Ishikawa (cell line): ENCODE measurements at regions not wholly inside any gene's neighbourhood (a gene's known extent, or its start where the extent isn't known, plus 50 kb on each side); places are given as distances from the start of the nearest gene placed in this dataset.

Source experiments
- CEBPB ChIP-seq: IDR thresholded peaks from 2 replicates; pipeline ENCODE4 v1.6.1; 2012
- CREB1 ChIP-seq: IDR thresholded peaks from 2 replicates; pipeline ENCODE4 v1.6.1; 2012; ENCODE audit warnings: low read depth
- EGR1 ChIP-seq: IDR thresholded peaks from 2 replicates; pipeline ENCODE4 v1.6.1; 2012
- EP300 ChIP-seq: IDR thresholded peaks from 2 replicates; pipeline ENCODE4 v1.6.1; 2012; ENCODE audit warnings: borderline replicate concordance
- FOXM1 ChIP-seq: IDR thresholded peaks from 2 replicates; pipeline ENCODE4 v1.6.1; 2012; ENCODE audit warnings: low read depth, borderline replicate concordance
- NFIC ChIP-seq: IDR thresholded peaks from 2 replicates; pipeline ENCODE4 v1.6.1; 2012
- RAD21 ChIP-seq: IDR thresholded peaks from 2 replicates; pipeline ENCODE4 v1.6.1; 2012; ENCODE audit warnings: low read depth
- TAF1 ChIP-seq: IDR thresholded peaks from 2 replicates; pipeline ENCODE4 v1.6.1; 2012; ENCODE audit warnings: low read depth, mild to moderate bottlenecking
- TCF12 ChIP-seq: IDR thresholded peaks from 2 replicates; pipeline ENCODE4 v1.6.1; 2012; ENCODE audit warnings: low read depth
- TEAD4 ChIP-seq: IDR thresholded peaks from 2 replicates; pipeline ENCODE4 v1.6.1; 2012
- YY1 ChIP-seq: IDR thresholded peaks from 2 replicates; pipeline ENCODE4 v1.6.1; 2012; ENCODE audit warnings: low read depth
- ZBTB7A ChIP-seq: IDR thresholded peaks from 2 replicates; pipeline ENCODE4 v1.6.1; 2012; ENCODE audit warnings: low read depth
- TF ChIP-seq, protein P1 (sequence below): IDR thresholded peaks from 2 replicates; pipeline ENCODE4 v1.6.1; 2012; ENCODE audit warnings: low read depth, mild to moderate bottlenecking
- TF ChIP-seq, protein P2 (sequence below): IDR thresholded peaks from 2 replicates; pipeline ENCODE4 v1.6.1; 2012
- TF ChIP-seq, protein P3 (sequence below): IDR thresholded peaks from 2 replicates; pipeline ENCODE4 v1.6.1; 2012

DNA sequence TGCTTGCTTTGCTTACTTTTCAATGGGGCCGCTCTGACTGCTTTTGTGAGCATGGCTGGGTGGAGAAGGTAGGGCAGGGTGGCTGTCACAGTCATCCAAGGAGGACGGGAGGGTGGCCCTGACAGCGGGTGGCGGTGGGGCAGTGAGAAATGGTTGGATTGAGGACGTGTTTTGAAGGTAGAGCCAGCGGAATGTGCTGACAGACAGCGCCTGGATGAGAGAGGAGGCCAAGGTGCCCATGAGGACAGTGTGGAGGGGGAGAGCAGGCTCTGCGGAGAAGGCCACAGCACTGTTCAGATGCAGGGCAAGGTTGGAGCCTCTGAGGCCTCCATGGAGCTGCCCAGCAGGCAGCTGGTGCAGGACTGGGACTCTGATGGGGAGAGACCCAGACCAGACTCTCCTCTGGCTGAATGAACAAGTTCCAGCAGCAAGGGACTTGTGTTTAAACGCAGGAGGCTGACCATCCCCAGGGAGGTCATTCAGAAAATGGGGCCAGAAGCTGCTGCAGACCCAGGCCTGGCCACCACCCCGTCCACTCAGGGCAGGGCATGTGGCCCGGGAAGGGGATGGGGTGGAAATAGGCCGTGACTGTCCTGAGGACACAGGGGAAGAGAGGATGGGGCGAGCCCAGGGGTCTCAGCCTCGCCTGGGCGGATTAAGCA lies 120.3 kb upstream of the PRR20G start:
- TF ChIP-seq EP300, result no peak
- no peak for TF ChIP-seq FOXM1
- TF ChIP-seq NFIC, result no peak
- TF ChIP-seq ZBTB7A, result no peak
- TF ChIP-seq, protein P1, sequence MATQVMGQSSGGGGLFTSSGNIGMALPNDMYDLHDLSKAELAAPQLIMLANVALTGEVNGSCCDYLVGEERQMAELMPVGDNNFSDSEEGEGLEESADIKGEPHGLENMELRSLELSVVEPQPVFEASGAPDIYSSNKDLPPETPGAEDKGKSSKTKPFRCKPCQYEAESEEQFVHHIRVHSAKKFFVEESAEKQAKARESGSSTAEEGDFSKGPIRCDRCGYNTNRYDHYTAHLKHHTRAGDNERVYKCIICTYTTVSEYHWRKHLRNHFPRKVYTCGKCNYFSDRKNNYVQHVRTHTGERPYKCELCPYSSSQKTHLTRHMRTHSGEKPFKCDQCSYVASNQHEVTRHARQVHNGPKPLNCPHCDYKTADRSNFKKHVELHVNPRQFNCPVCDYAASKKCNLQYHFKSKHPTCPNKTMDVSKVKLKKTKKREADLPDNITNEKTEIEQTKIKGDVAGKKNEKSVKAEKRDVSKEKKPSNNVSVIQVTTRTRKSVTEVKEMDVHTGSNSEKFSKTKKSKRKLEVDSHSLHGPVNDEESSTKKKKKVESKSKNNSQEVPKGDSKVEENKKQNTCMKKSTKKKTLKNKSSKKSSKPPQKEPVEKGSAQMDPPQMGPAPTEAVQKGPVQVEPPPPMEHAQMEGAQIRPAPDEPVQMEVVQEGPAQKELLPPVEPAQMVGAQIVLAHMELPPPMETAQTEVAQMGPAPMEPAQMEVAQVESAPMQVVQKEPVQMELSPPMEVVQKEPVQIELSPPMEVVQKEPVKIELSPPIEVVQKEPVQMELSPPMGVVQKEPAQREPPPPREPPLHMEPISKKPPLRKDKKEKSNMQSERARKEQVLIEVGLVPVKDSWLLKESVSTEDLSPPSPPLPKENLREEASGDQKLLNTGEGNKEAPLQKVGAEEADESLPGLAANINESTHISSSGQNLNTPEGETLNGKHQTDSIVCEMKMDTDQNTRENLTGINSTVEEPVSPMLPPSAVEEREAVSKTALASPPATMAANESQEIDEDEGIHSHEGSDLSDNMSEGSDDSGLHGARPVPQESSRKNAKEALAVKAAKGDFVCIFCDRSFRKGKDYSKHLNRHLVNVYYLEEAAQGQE, result no peak
- TF ChIP-seq, protein P2, sequence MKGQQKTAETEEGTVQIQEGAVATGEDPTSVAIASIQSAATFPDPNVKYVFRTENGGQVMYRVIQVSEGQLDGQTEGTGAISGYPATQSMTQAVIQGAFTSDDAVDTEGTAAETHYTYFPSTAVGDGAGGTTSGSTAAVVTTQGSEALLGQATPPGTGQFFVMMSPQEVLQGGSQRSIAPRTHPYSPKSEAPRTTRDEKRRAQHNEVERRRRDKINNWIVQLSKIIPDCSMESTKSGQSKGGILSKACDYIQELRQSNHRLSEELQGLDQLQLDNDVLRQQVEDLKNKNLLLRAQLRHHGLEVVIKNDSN, result no peak
- TF ChIP-seq EGR1, result no peak
- no peak for TF ChIP-seq TCF12
- no peak for TF ChIP-seq TEAD4
- no peak for TF ChIP-seq RAD21
- TF ChIP-seq YY1, result no peak
- TF ChIP-seq TAF1, result no peak
- TF ChIP-seq, protein P3, sequence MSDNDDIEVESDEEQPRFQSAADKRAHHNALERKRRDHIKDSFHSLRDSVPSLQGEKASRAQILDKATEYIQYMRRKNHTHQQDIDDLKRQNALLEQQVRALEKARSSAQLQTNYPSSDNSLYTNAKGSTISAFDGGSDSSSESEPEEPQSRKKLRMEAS, result no peak
- TF ChIP-seq CREB1, result no peak
- TF ChIP-seq CEBPB, result no peak

DNA sequence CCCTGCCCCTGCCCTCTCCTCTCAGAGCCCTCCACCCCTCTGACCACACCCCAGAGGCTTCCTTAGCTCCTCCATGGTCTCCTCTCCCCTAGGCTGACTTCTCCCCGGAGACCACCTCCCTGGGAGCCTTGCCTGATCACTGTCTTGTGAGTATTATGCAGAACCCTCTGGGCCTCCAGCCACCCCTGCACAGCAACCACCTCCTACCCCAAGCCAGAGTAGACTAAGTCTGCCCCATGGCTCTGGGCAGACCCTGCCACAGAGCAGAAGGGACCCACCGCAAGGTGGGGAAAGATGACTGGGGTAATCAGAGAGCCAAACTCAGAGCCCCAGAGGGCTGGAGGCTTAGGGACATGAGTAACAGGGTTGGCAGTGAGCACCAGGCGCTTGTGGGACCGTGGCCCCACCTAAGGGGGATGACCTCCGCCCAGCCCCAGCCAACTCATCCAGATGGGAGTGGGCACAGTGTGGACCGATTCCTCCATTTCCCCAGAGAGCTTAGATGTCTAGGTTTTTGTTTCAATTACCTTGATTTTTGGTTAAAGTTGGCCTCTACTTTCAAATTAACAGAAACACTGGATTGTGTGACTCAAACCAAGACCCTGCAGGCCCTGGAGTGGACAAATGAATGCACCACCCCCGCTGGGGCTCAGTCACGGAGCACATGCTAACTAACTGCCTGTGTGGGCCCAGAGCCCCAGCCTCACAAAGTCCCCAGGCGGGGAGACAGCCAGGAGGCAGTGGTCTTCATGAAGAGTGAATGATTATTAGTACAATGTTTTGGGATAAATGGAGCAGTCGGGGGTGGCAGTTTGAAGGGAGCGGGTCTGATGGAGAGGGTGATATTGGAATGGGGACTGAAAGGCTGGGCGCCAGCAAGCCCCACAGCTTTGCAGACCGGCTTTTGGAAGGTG lies 119.4 kb upstream of the PRR20G start:
- TF ChIP-seq NFIC (no peak), EGR1 (no peak), FOXM1 (no peak), CREB1 (no peak), CEBPB (no peak), RAD21 (no peak), YY1 (no peak), TEAD4 (no peak), TAF1 (no peak), TCF12 (no peak), ZBTB7A (no peak), EP300 (no peak)
- TF ChIP-seq, protein P1, result no peak
- TF ChIP-seq, protein P2, result no peak
- TF ChIP-seq, protein P3, result no peak

DNA sequence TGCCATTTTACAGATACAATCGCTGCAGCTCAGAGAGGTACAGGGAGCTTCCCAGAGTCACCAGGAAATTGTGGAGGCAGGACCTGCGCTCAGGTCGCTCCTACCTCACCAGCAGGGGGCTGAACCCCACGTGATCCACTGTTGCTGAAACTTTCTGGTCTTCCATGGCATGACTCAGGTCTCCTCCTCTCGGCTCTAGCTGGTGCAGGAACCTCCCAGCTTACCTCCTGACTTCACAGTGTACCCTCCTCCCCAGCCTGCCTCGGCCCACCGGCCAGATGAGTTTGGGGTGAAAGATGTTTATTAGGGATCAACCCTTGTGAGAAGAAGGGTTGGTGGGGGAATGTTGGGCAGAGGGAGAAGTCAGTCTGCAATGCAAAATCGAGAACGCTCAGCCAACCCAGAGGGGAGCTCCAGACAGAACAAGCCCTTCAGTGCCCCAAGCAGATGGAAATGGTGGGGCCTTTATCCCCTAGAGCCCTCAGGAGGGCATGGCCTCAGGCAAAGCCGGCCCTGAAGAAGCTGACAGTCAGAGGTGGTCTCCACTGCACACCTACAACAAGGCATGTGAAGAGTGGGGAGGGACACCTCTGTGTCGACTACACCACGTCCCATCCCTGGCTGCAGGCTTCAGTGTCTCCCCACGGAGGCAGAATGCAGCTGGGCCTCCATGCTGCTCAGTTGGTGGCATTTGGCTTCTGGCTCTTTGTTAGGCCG lies 118.6 kb upstream of the PRR20G start:
- TF ChIP-seq YY1, result no peak
- TF ChIP-seq TCF12, result no peak
- no peak for TF ChIP-seq NFIC
- no peak for TF ChIP-seq EP300
- TF ChIP-seq, protein P2, result peak; percentile 83

DNA sequence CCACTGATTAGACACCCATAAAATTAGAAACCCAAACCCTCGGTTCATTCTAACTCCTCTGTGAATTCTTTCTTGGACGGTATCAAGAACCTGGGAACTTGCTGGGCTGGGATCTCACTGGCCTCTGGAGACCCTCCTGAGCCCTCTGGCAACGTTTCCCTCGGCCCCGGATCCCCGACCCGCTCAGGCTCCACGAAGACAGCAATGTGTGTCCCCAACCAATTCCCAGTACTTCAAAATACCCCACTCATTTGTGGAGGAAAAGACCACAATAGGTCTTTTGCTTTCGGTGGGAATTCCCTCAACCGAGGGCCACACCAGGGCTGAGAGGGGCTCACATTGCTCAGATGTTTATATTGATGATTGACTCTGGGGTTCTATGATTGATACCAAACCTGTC lies 117.9 kb upstream of the PRR20G start:
- TF ChIP-seq, protein P1, result no peak
- TF ChIP-seq TEAD4 (no peak), TAF1 (no peak), YY1 (no peak), FOXM1 (no peak)
